Umbilical cord (tissue), 1 donor: ENCODE measurements at regions not wholly inside any gene's neighbourhood (a gene's known extent, or its start where the extent isn't known, plus 50 kb on each side); places are given as distances from the start of the nearest gene placed in this dataset.
"Not testable (repeated sequence)": the region's sequence is repeated elsewhere in the genome, so short reads cannot be mapped to it uniquely, and the experiment has no call there.

Source experiments
- DNase-seq: peaks from one replicate; pipeline ENCODE4 v3.0.0-alpha.2; 2015; ENCODE audit warnings: low spot score

- DNase-seq = peak; percentile 23
Observed at GRCh38 chr1:26626994-26627393, 68.8 kb upstream of the ARID1A start.

GRCh38 chr1:26627954-26628353 lies 67.9 kb upstream of the ARID1A start:
- DNase-seq = peak; percentile 10

GRCh38 chr1:26630634-26631033 lies 65.2 kb upstream of the ARID1A start:
- DNase-seq = no peak

- DNase-seq = not testable (repeated sequence)
Observed at GRCh38 chr1:26635800-26636199, 60.0 kb upstream of the ARID1A start.

DNA sequence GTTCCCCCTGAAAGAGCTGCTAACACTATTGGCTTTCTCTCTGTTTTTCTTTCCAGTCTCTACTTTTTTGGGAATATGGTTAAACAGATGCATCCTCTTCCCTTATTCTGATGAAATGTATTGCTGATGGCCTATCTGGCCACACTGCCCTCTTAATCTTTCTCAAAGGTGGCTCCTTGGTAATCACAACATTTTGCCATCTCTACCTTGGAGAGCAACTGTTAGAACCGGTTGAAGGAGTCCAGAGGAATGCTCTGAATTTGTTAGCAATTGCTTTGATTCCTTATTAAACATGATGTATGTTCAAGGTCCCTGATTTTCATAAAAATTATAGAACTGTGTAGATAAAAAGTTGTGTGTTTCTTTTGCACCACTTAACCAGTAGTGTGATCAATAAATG lies 50.1 kb upstream of the ARID1A start:
- no peak for DNase-seq
